ENCODE measurements at regions not wholly inside any gene's neighbourhood (a gene's known extent, or its start where the extent isn't known, plus 50 kb on each side); places are given as distances from the start of the nearest gene placed in this dataset.

DNA sequence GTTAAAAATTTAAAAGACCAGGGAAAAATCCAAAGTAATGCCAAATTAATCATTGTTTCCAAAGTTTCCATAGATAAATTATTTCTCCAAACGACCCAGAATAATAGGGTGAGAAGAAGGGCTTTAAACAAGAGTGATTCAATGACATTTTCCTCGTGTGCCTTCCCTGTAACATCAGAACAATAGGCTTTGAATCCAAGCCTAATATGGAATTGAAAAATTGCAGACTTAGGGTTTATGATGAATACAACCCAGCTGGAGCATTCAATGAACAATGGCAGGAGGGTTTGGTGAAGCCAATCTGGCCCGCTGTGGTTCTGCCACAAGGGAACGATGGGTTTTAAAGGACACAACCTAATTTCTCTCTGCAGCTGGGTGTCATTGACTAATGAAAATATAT, 94.2 kb downstream of the CBLL2 start:
- Mint-ChIP-seq H3K27me3 (ENCODE audit: insufficient read depth) (no peaks in the 10 kb centered on the region), H3K27ac (no peak overlapping the region), H3K9me3 (no peaks in the 10 kb centered on the region), H3K36me3 (ENCODE audit: low read depth) (no peaks in the 10 kb centered on the region), H3K4me1 (no peaks in the 10 kb centered on the region), H3K4me3 (no peak overlapping the region)
- H3K27ac ChIP-seq (ENCODE audit: low read depth, low read length) = no peak overlapping the region
- no peak for DNase-seq
- 90 to 92% methylated on average over 2 to 3 of the region's 4 CpGs for WGBS, 2 experiments (ENCODE audit: insufficient coverage in 1 of 2, insufficient read length in 1 of 2)
- H3K36me3 ChIP-seq (ENCODE audit: control insufficient read depth, insufficient read depth, low read length) = no peaks in the 10 kb centered on the region
- no peaks in the 10 kb centered on the region for H3K27me3 ChIP-seq (ENCODE audit: control insufficient read depth, insufficient read depth, low read length, poor library complexity, severe bottlenecking)
- no peaks in the 10 kb centered on the region for H3K9me3 ChIP-seq (ENCODE audit: control insufficient read depth, low read length)
- H3K4me1 ChIP-seq (ENCODE audit: control insufficient read depth, insufficient read depth, low read length) = no peaks in the 10 kb centered on the region
- H3K4me3 ChIP-seq (ENCODE audit: low read length) = no peak overlapping the region
- TF ChIP-seq, protein P1, sequence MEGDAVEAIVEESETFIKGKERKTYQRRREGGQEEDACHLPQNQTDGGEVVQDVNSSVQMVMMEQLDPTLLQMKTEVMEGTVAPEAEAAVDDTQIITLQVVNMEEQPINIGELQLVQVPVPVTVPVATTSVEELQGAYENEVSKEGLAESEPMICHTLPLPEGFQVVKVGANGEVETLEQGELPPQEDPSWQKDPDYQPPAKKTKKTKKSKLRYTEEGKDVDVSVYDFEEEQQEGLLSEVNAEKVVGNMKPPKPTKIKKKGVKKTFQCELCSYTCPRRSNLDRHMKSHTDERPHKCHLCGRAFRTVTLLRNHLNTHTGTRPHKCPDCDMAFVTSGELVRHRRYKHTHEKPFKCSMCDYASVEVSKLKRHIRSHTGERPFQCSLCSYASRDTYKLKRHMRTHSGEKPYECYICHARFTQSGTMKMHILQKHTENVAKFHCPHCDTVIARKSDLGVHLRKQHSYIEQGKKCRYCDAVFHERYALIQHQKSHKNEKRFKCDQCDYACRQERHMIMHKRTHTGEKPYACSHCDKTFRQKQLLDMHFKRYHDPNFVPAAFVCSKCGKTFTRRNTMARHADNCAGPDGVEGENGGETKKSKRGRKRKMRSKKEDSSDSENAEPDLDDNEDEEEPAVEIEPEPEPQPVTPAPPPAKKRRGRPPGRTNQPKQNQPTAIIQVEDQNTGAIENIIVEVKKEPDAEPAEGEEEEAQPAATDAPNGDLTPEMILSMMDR (conservative IDR thresholded peaks at IDR 0.05) = no peak
- H3K9ac ChIP-seq (ENCODE audit: extremely low read depth, low read length, poor library complexity, severe bottlenecking) = no peak overlapping the region

DNA sequence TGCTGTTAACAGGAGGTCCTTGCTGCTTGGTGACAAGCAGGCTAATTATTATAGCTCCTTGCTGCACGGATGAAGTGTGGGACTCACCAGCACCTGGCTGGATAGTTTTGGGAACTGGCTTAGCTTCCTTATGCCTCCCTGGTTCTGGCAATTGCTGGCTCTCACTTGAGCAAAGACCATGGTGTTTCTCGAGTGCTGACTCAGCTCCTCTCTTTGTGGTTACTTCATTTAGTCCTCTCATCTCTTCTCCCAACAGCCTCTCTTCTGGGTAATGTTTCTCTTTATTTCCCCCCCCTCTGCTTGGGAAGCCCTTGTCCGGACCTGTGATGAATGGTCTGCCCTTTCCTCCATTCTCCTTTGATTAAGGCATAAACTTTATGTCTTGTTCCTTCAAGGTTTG, 100.4 kb downstream of the CBLL2 start:
- Histone ChIP-seq H3K36me3 (ENCODE audit: control insufficient read depth, insufficient read depth, low read length) (no peaks in the 10 kb centered on the region), H3K4me3 (ENCODE audit: low read length) (no peak overlapping the region), H3K27ac (ENCODE audit: low read depth, low read length) (no peak overlapping the region), H3K27me3 (ENCODE audit: control insufficient read depth, insufficient read depth, low read length, poor library complexity, severe bottlenecking) (no peaks in the 10 kb centered on the region), H3K9me3 (ENCODE audit: control insufficient read depth, low read length) (no peaks in the 10 kb centered on the region), H3K4me1 (ENCODE audit: control insufficient read depth, insufficient read depth, low read length) (no peaks in the 10 kb centered on the region), H3K9ac (ENCODE audit: extremely low read depth, low read length, poor library complexity, severe bottlenecking) (no peak overlapping the region)
- no peak for DNase-seq
- no peaks in the 10 kb centered on the region for H3K4me1 Mint-ChIP-seq
- no peak overlapping the region for H3K27ac Mint-ChIP-seq
- TF ChIP-seq, protein P1 (conservative IDR thresholded peaks at IDR 0.05) = no peak
- 92 to 94% methylated on average over 2 to 3 of the region's 3 CpGs for WGBS, 2 experiments (ENCODE audit: insufficient coverage in 1 of 2, insufficient read length in 1 of 2)
- no peaks in the 10 kb centered on the region for H3K27me3 Mint-ChIP-seq (ENCODE audit: insufficient read depth)
- no peaks in the 10 kb centered on the region for H3K36me3 Mint-ChIP-seq (ENCODE audit: low read depth)
- no peaks in the 10 kb centered on the region for H3K9me3 Mint-ChIP-seq
- no peak overlapping the region for H3K4me3 Mint-ChIP-seq

DNA sequence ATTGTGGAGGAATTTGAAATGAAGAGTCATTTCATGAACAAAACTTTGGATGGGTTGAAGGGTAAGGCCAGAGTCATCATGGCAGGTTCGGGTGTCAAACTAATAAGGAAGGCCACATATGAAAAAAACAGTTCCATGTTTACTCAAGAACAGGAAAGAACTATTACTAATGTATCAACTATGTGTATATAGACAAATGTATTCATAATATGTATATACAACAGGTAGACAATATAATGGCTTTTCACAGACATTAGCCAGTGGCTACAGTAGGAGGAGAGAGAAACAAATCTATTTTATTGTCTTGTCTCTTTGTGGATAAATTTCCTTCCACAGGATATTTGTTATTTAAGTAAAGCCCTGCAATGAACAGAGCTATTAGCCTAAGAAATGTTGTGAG, 101.1 kb downstream of the CBLL2 start:
- no peaks in the 10 kb centered on the region for H3K27me3 Mint-ChIP-seq (ENCODE audit: insufficient read depth)
- H3K4me1 ChIP-seq (ENCODE audit: control insufficient read depth, insufficient read depth, low read length) = no peaks in the 10 kb centered on the region
- no peaks in the 10 kb centered on the region for H3K36me3 Mint-ChIP-seq (ENCODE audit: low read depth)

More for the DNA sequence above, 101.1 kb downstream of the CBLL2 start:
- no CpG with 5 or more reads among the region's 1 CpG for WGBS, 2 experiments (ENCODE audit: insufficient coverage in 1 of 2, insufficient read length in 1 of 2)
- Histone ChIP-seq H3K27ac (ENCODE audit: low read depth, low read length) (no peak overlapping the region), H3K4me3 (ENCODE audit: low read length) (no peak overlapping the region), H3K9ac (ENCODE audit: extremely low read depth, low read length, poor library complexity, severe bottlenecking) (no peak overlapping the region), H3K9me3 (ENCODE audit: control insufficient read depth, low read length) (no peaks in the 10 kb centered on the region), H3K36me3 (ENCODE audit: control insufficient read depth, insufficient read depth, low read length) (no peaks in the 10 kb centered on the region), H3K27me3 (ENCODE audit: control insufficient read depth, insufficient read depth, low read length, poor library complexity, severe bottlenecking) (no peaks in the 10 kb centered on the region)
- H3K4me3 Mint-ChIP-seq = no peak overlapping the region
- no peaks in the 10 kb centered on the region for H3K4me1 Mint-ChIP-seq
- H3K27ac Mint-ChIP-seq = no peak overlapping the region
- H3K9me3 Mint-ChIP-seq = no peaks in the 10 kb centered on the region
- DNase-seq = no peak
- TF ChIP-seq, protein P1 (conservative IDR thresholded peaks at IDR 0.05) = no peak
